CD4-positive, alpha-beta T cell (primary cell): ENCODE measurements at regions not wholly inside any gene's neighbourhood (a gene's known extent, or its start where the extent isn't known, plus 50 kb on each side); places are given as distances from the start of the nearest gene placed in this dataset.
"Not testable (repeated sequence)": the region's sequence is repeated elsewhere in the genome, so short reads cannot be mapped to it uniquely, and the experiment has no call there.

Source experiments
- ATAC-seq: fragments of 200-7000 bp; cut with Tn5 transposase; one replicate; pipeline ENCODE4 v1.10.0; 2022; ENCODE audit warnings: mild to moderate bottlenecking; ENCODE audit not compliant: poor library complexity
- CTCF ChIA-PET: fragments of 350-600 bp; sonication (Branson Sonifier 250); formaldehyde crosslinking; loops from one replicate; lab custom pipeline; 2021; ENCODE audit warnings: antibody characterized with exemption, inconsistent platforms; lab: Charles Lee
- POLR2A ChIA-PET: fragments of 350-600 bp; sonication (Branson Sonifier 250); formaldehyde crosslinking; loops from one replicate; lab custom pipeline; 2021; ENCODE audit warnings: antibody characterized with exemption, inconsistent platforms; lab: Charles Lee
- DNase-seq, 14 experiments: peaks; one replicate each; pipeline ENCODE4 v3.0.0-alpha.2; 2013 to 2020; ENCODE audit warnings: mixed read lengths in 2 of 14
- H3K27ac ChIP-seq, 2 donors: one replicate each; pipeline versions ENCODE4 v1.5.1 to v1.7.0; 2013; ENCODE audit warnings: low read length in 2 of 2, low read depth in 1 of 2, mild to moderate bottlenecking in 1 of 2
- H3K27me3 ChIP-seq, 2 experiments: 1 replicate in 1 of 2; 2 replicates in 1 of 2; pipeline versions ENCODE4 v1.6.1 to v1.7.0; 2013; ENCODE audit warnings: low read length in 2 of 2, control low read depth in 1 of 2, mild to moderate bottlenecking in 1 of 2, moderate library complexity in 1 of 2; ENCODE audit not compliant: insufficient read depth in 2 of 2, control insufficient read depth in 1 of 2
- H3K36me3 ChIP-seq: one replicate; pipeline ENCODE4 v1.6.1; 2013; ENCODE audit warnings: low read length, control low read depth; ENCODE audit not compliant: insufficient read depth
- H3K4me1 ChIP-seq: one replicate; pipeline ENCODE4 v1.6.1; 2013; ENCODE audit warnings: low read length, control low read depth; ENCODE audit not compliant: insufficient read depth
- H3K4me3 ChIP-seq: one replicate; pipeline ENCODE4 v1.5.1; 2013; ENCODE audit warnings: mild to moderate bottlenecking, low read length, moderate library complexity
- H3K9me3 ChIP-seq, 2 experiments: 1 replicate in 1 of 2; 2 replicates in 1 of 2; pipeline versions ENCODE4 v1.6.1 to v1.7.0; 2013; ENCODE audit warnings: low read length in 2 of 2, mild to moderate bottlenecking in 2 of 2, control low read depth in 1 of 2, moderate library complexity in 1 of 2; ENCODE audit not compliant: control insufficient read depth in 1 of 2, insufficient read depth in 1 of 2
- H3K27ac Mint-ChIP-seq: one replicate; pipeline ENCODE4 v1.8.0; 2020; ENCODE audit warnings: mixed read lengths
- H3K27me3 Mint-ChIP-seq: one replicate; pipeline ENCODE4 v1.8.0; 2021; ENCODE audit warnings: mixed read lengths
- H3K36me3 Mint-ChIP-seq: one replicate; pipeline ENCODE4 v1.8.0; 2021; ENCODE audit warnings: low read depth, mixed read lengths
- H3K4me1 Mint-ChIP-seq: one replicate; pipeline ENCODE4 v1.8.0; 2021; ENCODE audit warnings: low read depth, mixed read lengths
- H3K4me3 Mint-ChIP-seq: one replicate; pipeline ENCODE4 v1.8.0; 2020; ENCODE audit warnings: mild to moderate bottlenecking, mixed read lengths
- H3K9me3 Mint-ChIP-seq: one replicate; pipeline ENCODE4 v1.8.0; 2020; ENCODE audit warnings: mixed read lengths
- CTCF ChIP-seq: fragments of 200-600 bp; IDR thresholded peaks from one replicate; pipeline ENCODE4 v1.8.0; 2022; ENCODE audit warnings: antibody characterized with exemption, mild to moderate bottlenecking
- intact Hi-C, 2 experiments: fragments of 100-400 bp; cut with DNase I in 1 of 2; cut with micrococcal nuclease in 1 of 2; formaldehyde crosslinking; loops; one replicate each; pipeline versions ENCODE4 v1.15.1 to v1.9.0; 2023 to 2025; cut with DNase I, micrococcal nuclease

GRCh38 chr7:16261654-16262053, 159.7 kb downstream of the CRPPA start:
- Mint-ChIP-seq H3K36me3 (no peaks in the 10 kb centered on the region), H3K27me3 (no peaks in the 10 kb centered on the region), H3K9me3 (no peaks in the 10 kb centered on the region), H3K4me1 (no peaks in the 10 kb centered on the region), H3K4me3 (no peak overlapping the region), H3K27ac (no peak overlapping the region)
- Histone ChIP-seq H3K4me3 (no peak overlapping the region), H3K9me3 (peaks cover 0 to 3% of the 10 kb centered on the region in 2 experiments), H3K36me3 (no peaks in the 10 kb centered on the region), H3K4me1 (no peaks in the 10 kb centered on the region), H3K27ac (no peak overlapping the region), H3K27me3 (no peaks in the 10 kb centered on the region)
- POLR2A ChIA-PET, result no interaction called here
- ATAC-seq (no peak), DNase-seq (no peak)
- CTCF ChIA-PET, result no interaction called here
- no peak for TF ChIP-seq CTCF
- intact Hi-C loops, result no loop called here

- Mint-ChIP-seq H3K4me1 (no peaks in the 10 kb centered on the region), H3K27me3 (no peaks in the 10 kb centered on the region), H3K4me3 (no peak overlapping the region), H3K9me3 (no peaks in the 10 kb centered on the region), H3K36me3 (no peaks in the 10 kb centered on the region), H3K27ac (no peak overlapping the region)
- H3K27me3 ChIP-seq, result no peaks in the 10 kb centered on the region
- DNase-seq (no peak), ATAC-seq (no peak)
- H3K4me3 ChIP-seq, result no peak overlapping the region
- no peaks in the 10 kb centered on the region for H3K4me1 ChIP-seq
- no peaks in the 10 kb centered on the region for H3K36me3 ChIP-seq
- H3K27ac ChIP-seq, result no peak overlapping the region
- ChIA-PET POLR2A (no interaction called here), CTCF (no interaction called here)
- H3K9me3 ChIP-seq, result no peaks in the 10 kb centered on the region
- TF ChIP-seq CTCF, result no peak
- intact Hi-C loops, result no loop called here
Observed at GRCh38 chr7:16261100-16261499, 160.2 kb downstream of the CRPPA start.

- peaks cover 7% of the 10 kb centered on the region for H3K36me3 Mint-ChIP-seq
- no peak overlapping the region for H3K27ac Mint-ChIP-seq
- no peaks in the 10 kb centered on the region for H3K27me3 Mint-ChIP-seq
- ChIA-PET CTCF (no interaction called here), POLR2A (no interaction called here)
- Histone ChIP-seq H3K36me3 (no peaks in the 10 kb centered on the region), H3K27me3 (no peaks in the 10 kb centered on the region), H3K4me1 (no peaks in the 10 kb centered on the region), H3K4me3 (no peak overlapping the region), H3K9me3 (no peaks in the 10 kb centered on the region), H3K27ac (no peak overlapping the region)
- ATAC-seq (no peak), DNase-seq (no peak)
- intact Hi-C loops, result no loop called here
- no peak for TF ChIP-seq CTCF
- H3K4me3 Mint-ChIP-seq, result no peak overlapping the region
- no peaks in the 10 kb centered on the region for H3K4me1 Mint-ChIP-seq
- no peaks in the 10 kb centered on the region for H3K9me3 Mint-ChIP-seq
Observed at GRCh38 chr7:16260236-16260728, 161.1 kb downstream of the CRPPA start.

DNA sequence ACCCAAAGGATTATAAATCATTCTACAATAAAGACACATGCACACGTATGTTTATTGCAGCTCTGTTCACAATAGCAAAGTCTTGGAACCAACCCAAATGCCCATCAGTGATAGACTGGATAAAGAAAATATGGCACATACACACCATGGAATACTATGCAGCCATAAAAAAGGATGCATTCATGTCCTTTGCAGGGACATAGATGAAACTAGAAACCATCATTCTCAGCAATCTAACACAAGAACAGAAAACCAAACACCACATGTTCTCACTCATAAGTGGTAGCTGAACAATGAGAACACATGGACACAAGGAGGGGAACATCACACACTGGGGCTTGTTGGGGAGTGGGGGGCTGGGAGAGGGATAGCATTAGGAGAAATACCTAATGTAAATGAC, 164.9 kb downstream of the CRPPA start:
- H3K4me1 Mint-ChIP-seq, H3K27ac ChIP-seq, H3K27me3 ChIP-seq, CTCF ChIA-PET, DNase-seq, H3K36me3 ChIP-seq, ATAC-seq, POLR2A ChIA-PET, H3K27me3 Mint-ChIP-seq, H3K9me3 ChIP-seq, H3K4me3 ChIP-seq, H3K27ac Mint-ChIP-seq, H3K9me3 Mint-ChIP-seq, H3K4me3 Mint-ChIP-seq, intact Hi-C loops, H3K4me1 ChIP-seq: not testable (repeated sequence)
- H3K36me3 Mint-ChIP-seq, result peaks cover 14% of the 10 kb centered on the region

DNA sequence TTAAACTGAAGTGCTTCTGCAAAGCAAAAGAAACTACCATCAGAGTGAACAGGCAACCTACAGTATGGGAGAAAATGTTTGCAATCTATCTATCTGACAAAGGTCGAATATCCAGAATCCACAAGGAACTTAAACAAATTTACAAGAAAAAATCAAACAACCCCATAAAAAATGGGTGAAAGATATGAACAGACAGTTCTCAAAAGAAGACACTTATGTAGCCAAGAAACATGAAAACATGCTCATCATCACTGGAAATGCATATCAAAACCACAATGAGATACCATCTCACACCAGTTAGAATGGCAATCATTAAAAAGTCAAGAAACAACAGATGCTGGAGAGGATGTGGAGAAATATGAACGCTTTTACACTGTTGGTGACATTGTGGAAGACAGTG, 165.4 kb downstream of the CRPPA start:
- intact Hi-C loops, H3K4me1 ChIP-seq, H3K27me3 ChIP-seq, H3K9me3 Mint-ChIP-seq, H3K9me3 ChIP-seq, DNase-seq, H3K4me3 ChIP-seq, POLR2A ChIA-PET, CTCF ChIA-PET, ATAC-seq, H3K4me3 Mint-ChIP-seq, H3K36me3 ChIP-seq, H3K27ac ChIP-seq, H3K4me1 Mint-ChIP-seq, H3K27me3 Mint-ChIP-seq, H3K27ac Mint-ChIP-seq: not testable (repeated sequence)
- H3K36me3 Mint-ChIP-seq, result peaks cover 14% of the 10 kb centered on the region
